ENCODE measurements at regions not wholly inside any gene's neighbourhood (a gene's known extent, or its start where the extent isn't known, plus 50 kb on each side); places are given as distances from the start of the nearest gene placed in this dataset.
"Not testable (repeated sequence)": the region's sequence is repeated elsewhere in the genome, so short reads cannot be mapped to it uniquely, and the experiment has no call there.

DNA sequence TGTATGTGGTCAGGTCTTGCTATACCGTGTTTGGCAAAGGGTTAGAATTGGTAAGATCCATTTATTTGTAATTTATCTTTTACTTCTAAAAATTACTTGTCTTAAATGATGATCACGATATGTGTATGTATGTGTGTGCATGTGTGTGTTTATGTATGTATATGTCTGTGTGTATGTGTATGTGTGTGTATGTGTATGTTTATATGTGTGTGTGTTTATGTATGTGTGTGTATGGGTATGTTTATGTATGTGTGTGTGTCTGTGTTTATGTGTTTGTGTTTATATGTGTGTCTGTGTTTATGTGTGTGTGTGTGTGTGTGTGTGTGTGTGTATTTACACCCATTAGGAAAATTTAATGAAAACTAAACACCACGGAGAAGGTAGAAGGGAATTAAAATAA lies 176.9 kb upstream of the FZD8 start:
- no peak for DNase-seq

GRCh38 chr10:35817109-35817508 lies 175.0 kb upstream of the FZD8 start:
- DNase-seq, result not testable (repeated sequence)

GRCh38 chr10:35813219-35813618 lies 171.1 kb upstream of the FZD8 start:
- DNase-seq, result no peak

- DNase-seq, result no peak
Observed at GRCh38 chr10:35808344-35808743, 166.2 kb upstream of the FZD8 start.

DNA sequence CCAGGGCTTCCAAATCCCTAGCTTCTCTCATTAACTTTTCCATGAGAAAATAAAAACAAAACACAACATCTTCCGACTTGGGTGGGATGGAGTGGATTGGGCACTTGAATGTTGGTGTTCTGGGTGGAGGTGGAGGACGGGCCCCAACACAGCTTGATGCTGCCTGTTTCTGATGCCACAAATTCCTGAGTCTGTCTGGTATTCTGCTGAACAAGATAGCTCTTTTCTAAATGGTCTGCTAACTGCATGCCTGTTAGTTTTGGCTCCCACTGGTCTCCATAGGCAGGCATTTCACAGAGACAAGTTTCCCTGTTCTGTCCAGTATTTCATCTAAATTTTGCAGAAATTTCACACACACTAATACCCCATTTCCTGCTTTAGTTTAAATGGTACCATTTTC lies 160.9 kb upstream of the FZD8 start:
- DNase-seq, result no peak

GRCh38 chr10:35797187-35797586 lies 155.1 kb upstream of the FZD8 start:
- DNase-seq, result no peak

- no peak for DNase-seq
Observed at GRCh38 chr10:35795131-35795824, 153.2 kb upstream of the FZD8 start.

GRCh38 chr10:35794703-35795102 lies 152.6 kb upstream of the FZD8 start:
- no peak for DNase-seq

- no peak for DNase-seq
Observed at GRCh38 chr10:35792291-35792690, 150.2 kb upstream of the FZD8 start.

DNA sequence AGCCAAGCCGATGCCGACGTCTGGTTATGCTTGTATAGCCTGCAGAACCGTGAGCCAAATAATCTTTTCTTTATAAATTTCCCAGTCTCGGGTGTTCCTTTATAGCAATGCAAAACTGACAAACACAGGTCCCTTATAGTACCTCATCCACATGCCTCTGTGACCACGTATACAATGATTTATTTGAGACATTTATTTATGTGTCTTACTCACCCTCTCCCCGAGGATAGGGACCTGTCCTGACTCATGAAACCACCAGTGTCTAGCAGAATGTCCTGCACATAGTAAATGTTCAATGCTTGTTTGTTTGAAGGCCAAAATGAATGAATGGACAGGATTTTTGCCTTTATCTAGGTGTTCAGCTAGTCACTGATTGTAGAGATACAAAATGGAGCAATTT lies 147.9 kb upstream of the FZD8 start:
- no peak for DNase-seq

- DNase-seq, result no peak
Observed at GRCh38 chr10:35784751-35785150, 142.7 kb upstream of the FZD8 start.

- no peak for DNase-seq
Observed at GRCh38 chr10:35783305-35783838, 141.3 kb upstream of the FZD8 start.

DNA sequence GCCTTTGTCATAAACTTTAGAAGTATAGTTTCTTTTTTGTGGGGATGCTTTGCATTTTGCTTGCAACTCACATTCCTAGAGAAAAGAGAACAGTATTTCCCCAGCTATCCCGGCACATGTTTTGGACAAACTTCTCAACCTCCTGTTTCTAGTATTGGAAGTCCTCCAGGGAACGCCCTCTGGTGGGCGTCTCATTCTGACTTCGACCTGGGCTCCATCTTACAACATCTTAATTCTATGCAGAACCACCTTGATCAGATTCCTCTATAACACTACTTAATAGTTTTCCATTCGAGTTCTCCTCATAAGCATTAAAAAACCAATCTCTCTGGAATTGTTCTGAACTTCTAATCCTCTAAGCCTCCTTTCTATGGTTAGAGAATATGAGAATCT lies 139.5 kb upstream of the FZD8 start:
- peak; percentile 2 for DNase-seq

DNA sequence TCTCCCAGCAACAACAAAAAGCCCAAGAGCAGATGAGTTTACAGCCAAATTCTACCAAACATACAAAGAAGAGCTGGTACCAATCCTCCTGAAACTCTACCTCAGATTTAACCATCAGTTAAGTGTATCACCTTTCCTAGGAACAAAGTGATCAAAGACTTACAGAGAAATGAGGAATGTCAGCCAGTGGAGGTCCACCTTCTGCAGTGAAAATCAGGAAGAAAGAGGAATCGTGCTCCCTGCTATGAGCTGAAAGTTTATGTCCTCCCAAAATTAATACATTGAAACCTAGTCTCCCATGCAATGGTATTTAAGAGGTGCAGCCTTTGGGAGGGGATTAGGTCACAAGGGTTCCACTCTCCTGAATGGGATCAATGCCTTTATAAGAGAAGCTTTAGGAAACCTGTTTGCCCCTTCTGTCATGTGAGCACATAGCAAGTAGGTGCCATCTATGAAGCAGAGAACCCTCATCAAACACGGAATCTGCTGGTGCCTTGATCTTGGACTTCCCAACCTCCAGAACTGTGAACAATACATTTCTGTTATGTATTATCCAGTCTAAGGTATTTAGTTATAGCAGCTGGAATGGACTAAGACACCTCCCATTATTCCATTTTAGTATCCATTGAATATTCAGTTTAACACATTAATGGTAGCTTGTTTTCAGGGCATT lies 139.0 kb upstream of the FZD8 start:
- no peak for DNase-seq

GRCh38 chr10:35778306-35778705 lies 136.2 kb upstream of the FZD8 start:
- no peak for DNase-seq

- not testable (repeated sequence) for DNase-seq
Observed at GRCh38 chr10:35776557-35776956, 134.5 kb upstream of the FZD8 start.

DNA sequence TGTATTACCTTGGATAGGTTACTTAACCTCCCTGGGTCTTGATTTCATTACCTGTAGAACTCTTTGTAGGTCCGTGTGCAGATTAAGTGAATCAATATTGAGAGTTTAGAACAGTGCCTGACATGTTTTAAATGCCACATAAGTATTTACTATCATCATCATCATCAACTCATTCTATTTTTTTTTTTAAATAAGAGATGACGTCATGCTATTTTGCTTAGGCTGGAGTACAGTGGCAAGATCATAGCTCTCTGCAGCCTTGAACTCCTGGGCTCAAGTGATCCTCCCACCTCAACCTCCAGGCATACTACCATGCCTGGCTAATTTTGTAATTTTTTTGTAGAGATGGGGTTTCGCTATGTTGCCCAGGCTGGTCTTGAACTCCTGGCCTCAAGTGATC lies 132.0 kb upstream of the FZD8 start:
- no peak for DNase-seq

DNA sequence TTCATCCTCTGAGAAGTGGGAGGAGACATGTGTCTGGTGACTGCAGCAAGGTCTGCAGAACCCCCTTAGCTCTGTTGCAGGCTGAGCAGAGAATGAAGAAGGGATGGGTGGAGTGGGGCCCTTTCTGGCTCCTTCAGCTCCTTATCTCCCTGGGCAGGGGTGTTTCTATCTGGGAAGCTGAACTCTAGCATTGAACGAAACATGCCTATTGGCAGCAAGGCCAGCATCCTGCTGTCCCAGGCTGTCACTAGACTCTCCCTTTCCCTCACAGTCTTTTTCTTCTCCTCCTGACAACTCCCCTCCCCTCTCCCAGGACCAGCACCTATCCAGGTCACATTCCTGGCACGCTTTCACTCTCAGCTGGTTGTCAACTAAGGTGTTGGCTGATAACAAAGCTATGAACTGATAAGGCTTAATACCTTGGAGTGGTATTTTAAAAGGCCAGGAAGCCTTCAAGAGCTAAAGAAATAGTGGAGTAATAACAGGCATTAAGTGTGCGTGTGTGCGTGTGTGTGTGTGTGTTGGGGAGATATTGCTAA lies 128.8 kb upstream of the FZD8 start:
- no peak for DNase-seq

DNA sequence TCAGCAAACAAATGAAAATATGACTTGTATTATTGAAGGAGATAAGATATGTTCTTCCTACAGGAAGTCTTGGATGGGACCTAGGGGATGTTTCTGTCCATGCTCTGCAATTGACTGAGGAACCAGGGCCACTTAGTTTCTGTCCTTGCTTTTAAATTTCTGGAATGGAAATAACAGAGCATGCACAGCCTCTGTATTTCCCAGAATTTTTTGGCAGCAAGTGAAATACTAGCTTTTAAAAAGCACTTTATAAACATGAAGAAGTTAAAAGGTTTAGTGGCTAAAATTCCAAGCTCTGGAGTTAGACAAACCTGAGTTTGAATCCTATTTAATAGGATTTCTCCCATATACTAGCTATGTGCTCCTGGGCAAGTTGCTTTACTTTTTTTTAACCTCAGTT lies 127.7 kb upstream of the FZD8 start:
- no peak for DNase-seq

- DNase-seq, result no peak
Observed at GRCh38 chr10:35768731-35769130, 126.6 kb upstream of the FZD8 start.

DNA sequence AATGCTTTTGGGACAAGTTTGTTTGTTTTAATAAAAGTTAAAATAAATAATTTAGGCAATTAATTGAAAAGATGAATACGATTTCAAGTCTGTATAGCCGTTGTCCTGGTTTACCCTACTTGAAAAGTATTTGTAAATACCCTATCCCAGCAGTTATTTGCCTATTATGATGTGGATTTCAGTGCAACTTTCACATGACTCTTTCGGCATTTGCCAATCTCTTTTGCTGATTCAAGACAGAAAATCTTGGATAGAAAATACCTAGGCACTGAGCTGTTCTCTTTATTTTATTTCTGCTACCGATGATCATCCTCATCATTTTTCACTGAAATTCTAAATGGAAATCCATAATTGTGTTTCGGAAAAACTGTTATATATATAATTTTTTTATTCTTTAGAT lies 125.9 kb upstream of the FZD8 start:
- DNase-seq, result no peak

DNA sequence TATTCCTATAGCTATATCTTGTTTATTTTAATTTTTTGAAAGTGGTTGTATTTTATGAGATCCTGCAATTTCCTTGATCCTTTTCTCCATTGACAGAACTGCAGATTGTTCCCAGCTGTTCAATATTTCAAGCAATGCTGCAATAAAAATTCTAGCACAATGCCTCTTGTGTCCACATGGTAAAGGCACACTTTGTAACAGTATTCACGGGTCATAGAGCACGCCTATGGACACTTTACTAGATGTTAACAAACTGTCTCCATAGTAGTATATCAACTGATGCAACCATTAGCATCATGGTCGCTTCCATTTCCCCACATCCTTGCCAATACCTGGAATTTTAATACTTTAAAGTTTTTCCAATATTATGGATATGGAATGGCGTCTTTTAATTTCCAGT lies 123.9 kb upstream of the FZD8 start:
- no peak for DNase-seq

GRCh38 chr10:35765066-35765527 lies 123.0 kb upstream of the FZD8 start:
- DNase-seq, result no peak

- DNase-seq, result no peak
Observed at GRCh38 chr10:35762311-35763030, 120.4 kb upstream of the FZD8 start.

All from NCI-H526 treated with DMSO at 0.1 percent for 48 hours (cell line).